Cardiac fibroblast (primary cell): ENCODE measurements at regions not wholly inside any gene's neighbourhood (a gene's known extent, or its start where the extent isn't known, plus 50 kb on each side); places are given as distances from the start of the nearest gene placed in this dataset.

Experiments used
- DNase-seq, 2 donors: peaks; one replicate each; pipeline versions ENCODE4 v3.0.0 to v3.0.0-alpha.2; 2010; ENCODE audit warnings: low read depth in 2 of 2
- H3K4me3 ChIP-seq, 2 donors: replicated peaks in 1 of 2; 1 replicate in 1 of 2; 2 replicates in 1 of 2; pipeline ENCODE4 v1.5.1; 2011; ENCODE audit warnings: low read depth in 2 of 2, low read length in 2 of 2, mild to moderate bottlenecking in 2 of 2, moderate library complexity in 1 of 2
- CTCF ChIP-seq: IDR thresholded peaks from one replicate; pipeline ENCODE4 v1.5.1; 2011; ENCODE audit warnings: low read depth, mild to moderate bottlenecking, low read length, inconsistent platforms

- no peak for DNase-seq
- TF ChIP-seq CTCF, result no peak
Measured at GRCh38 chr13:27327633-27328032, 57.0 kb downstream of the RASL11A start.

GRCh38 chr13:27329210-27329609 is 58.6 kb downstream of the RASL11A start:
- H3K4me3 ChIP-seq, result no peak overlapping the region
- no peak for DNase-seq
- TF ChIP-seq CTCF, result no peak

More at GRCh38 chr13:27327633-27328032, 57.0 kb downstream of the RASL11A start:
- no peak overlapping the region for H3K4me3 ChIP-seq

GRCh38 chr13:27334774-27335435 is 64.3 kb downstream of the RASL11A start:
- TF ChIP-seq CTCF, result no peak
- peak in 1 of 2 donors; percentile 10 for DNase-seq
- no peak overlapping the region for H3K4me3 ChIP-seq

GRCh38 chr13:27336014-27336673 is 65.5 kb downstream of the RASL11A start:
- peak; percentile 7 to 10 for DNase-seq
- TF ChIP-seq CTCF, result no peak
- no peak overlapping the region for H3K4me3 ChIP-seq

GRCh38 chr13:27338207-27338606 is 67.6 kb downstream of the RASL11A start:
- DNase-seq, result no peak
- no peak for TF ChIP-seq CTCF
- no peak overlapping the region for H3K4me3 ChIP-seq

GRCh38 chr13:27338816-27339215 is 68.2 kb downstream of the RASL11A start:
- no peak overlapping the region for H3K4me3 ChIP-seq
- TF ChIP-seq CTCF, result peak; percentile 13
- DNase-seq, result peak in 1 of 2 donors; percentile 19
